Hematopoietic multipotent progenitor cell treated with erythropoietin and hydrocortisone succinate and interleukin-3 and kit ligand, for 6 days (in vitro differentiated cells): ENCODE measurements at regions not wholly inside any gene's neighbourhood (a gene's known extent, or its start where the extent isn't known, plus 50 kb on each side); places are given as distances from the start of the nearest gene placed in this dataset.

Experiments used
- DNase-seq: peaks from one replicate; pipeline ENCODE4 v3.0.0-alpha.2; 2015

- no peak for DNase-seq
Measured at GRCh38 chr15:69577397-69577796, 124.8 kb downstream of the RPLP1 start.

GRCh38 chr15:69578252-69578651 is 125.6 kb downstream of the RPLP1 start:
- no peak for DNase-seq

- DNase-seq: no peak
Measured at GRCh38 chr15:69578787-69579583, 126.4 kb downstream of the RPLP1 start.

- DNase-seq: no peak
Measured at GRCh38 chr15:69579950-69580618, 127.5 kb downstream of the RPLP1 start.

- peak; percentile 21 for DNase-seq
Measured at GRCh38 chr15:69583626-69584025, 131.0 kb downstream of the RPLP1 start.

GRCh38 chr15:69585937-69586336 is 133.3 kb downstream of the RPLP1 start:
- DNase-seq: no peak

GRCh38 chr15:69586721-69587120 is 134.1 kb downstream of the RPLP1 start:
- no peak for DNase-seq

- DNase-seq: no peak
Measured at GRCh38 chr15:69587723-69588426, 135.3 kb downstream of the RPLP1 start.

GRCh38 chr15:69590201-69590710 is 137.6 kb downstream of the RPLP1 start:
- no peak for DNase-seq

GRCh38 chr15:69590932-69591524 is 138.4 kb downstream of the RPLP1 start:
- no peak for DNase-seq

- DNase-seq: no peak
Measured at GRCh38 chr15:69591905-69592508, 139.4 kb downstream of the RPLP1 start.

- DNase-seq: no peak
Measured at GRCh38 chr15:69592954-69593353, 140.3 kb downstream of the RPLP1 start.

GRCh38 chr15:69593488-69593887 is 140.9 kb downstream of the RPLP1 start:
- no peak for DNase-seq

- peak; percentile 75 for DNase-seq
Measured at GRCh38 chr15:69593981-69594966, 141.7 kb downstream of the RPLP1 start.

GRCh38 chr15:69595009-69595791 is 142.6 kb downstream of the RPLP1 start:
- DNase-seq: no peak

- DNase-seq: no peak
Measured at GRCh38 chr15:69597061-69597592, 144.5 kb downstream of the RPLP1 start.

- DNase-seq: no peak
Measured at GRCh38 chr15:69599271-69599670, 146.7 kb downstream of the RPLP1 start.

GRCh38 chr15:69600556-69601085 is 148.0 kb downstream of the RPLP1 start:
- DNase-seq: no peak

- DNase-seq: peak; percentile 63
Measured at GRCh38 chr15:69601711-69602504, 149.3 kb downstream of the RPLP1 start.
